ENCODE measurements at regions not wholly inside any gene's neighbourhood (a gene's known extent, or its start where the extent isn't known, plus 50 kb on each side); places are given as distances from the start of the nearest gene placed in this dataset.
A peak's percentile ranks its signal among the peaks of the same experiment; 100 is the strongest.
"Not testable (repeated sequence)": the region's sequence is repeated elsewhere in the genome, so short reads cannot be mapped to it uniquely, and the experiment has no call there.

DNA sequence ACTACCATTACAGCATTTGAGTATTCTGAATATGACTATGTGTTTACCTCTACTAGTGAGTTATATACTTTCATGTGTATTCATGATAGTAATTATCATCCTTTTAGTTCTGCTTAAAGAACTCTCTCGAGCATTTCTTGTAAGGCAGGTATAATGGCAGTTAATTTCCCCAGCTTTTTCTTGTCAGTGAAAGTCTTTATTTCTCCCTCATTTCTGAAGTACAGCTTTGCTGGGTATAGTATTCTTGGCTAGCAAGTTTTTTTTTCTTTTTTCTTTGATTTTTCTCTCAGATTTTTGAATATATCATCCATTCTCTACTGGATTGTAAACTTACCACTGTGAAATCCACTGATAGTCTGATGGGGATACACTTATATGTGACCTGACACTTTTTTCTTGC, 165.9 kb upstream of the ARHGAP5 start:
- DNase-seq, result no peak

DNA sequence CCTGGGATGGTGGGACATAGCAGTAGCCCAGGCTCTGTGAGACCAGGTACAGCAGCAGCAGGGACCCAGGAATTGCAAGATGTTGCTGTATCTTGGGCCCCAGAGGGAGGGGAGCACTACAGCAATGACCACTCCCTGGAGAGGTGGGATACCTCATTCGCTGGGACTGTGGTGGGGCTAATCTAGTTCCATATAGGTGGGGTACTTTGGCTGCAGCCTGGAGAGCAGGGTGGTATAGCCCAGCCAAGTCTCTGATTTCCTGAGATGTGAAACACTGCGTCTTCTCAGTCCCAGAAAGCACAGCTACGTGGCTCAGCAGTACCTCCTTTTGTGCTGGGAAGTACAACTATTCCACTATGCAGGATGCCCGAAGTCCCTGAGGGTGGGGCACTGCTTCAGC, 163.7 kb upstream of the ARHGAP5 start:
- DNase-seq, result no peak

DNA sequence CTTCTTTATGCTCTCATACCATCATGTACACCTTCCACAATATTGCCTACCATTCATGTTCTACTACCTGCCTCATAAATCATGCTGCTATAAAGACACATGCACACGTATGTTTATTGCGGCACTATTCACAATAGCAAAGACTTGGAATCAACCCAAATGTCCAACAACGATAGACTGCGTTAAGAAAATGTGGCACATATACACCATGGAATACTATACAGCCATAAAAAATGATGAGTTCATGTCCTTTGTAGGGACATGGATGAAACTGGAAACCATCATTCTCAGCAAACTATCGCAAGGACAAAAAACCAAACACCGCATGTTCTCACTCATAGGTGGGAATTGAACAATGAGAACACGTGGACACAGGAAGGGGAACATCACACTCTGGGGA, 158.8 kb upstream of the ARHGAP5 start:
- DNase-seq, result not testable (repeated sequence)

DNA sequence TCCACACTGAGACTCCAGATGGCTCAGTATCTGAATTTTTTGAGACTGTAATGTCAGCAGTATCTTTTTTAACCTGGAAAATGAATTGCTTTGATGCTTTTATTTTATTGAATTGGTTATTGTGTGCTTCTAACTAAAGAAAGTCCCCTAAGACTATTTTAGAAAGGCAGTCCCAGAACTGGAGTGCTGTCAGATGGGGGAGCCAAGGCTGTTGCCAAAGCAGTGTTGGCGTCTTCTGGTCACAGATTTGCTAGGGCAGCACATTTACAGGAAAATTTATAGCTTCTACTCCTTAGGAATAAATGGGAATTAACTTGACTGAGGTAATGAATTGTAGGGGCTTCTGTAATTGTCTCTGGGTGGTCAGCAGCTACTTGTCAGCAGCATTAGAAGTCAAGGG, 157.1 kb upstream of the ARHGAP5 start:
- DNase-seq, result no peak

DNA sequence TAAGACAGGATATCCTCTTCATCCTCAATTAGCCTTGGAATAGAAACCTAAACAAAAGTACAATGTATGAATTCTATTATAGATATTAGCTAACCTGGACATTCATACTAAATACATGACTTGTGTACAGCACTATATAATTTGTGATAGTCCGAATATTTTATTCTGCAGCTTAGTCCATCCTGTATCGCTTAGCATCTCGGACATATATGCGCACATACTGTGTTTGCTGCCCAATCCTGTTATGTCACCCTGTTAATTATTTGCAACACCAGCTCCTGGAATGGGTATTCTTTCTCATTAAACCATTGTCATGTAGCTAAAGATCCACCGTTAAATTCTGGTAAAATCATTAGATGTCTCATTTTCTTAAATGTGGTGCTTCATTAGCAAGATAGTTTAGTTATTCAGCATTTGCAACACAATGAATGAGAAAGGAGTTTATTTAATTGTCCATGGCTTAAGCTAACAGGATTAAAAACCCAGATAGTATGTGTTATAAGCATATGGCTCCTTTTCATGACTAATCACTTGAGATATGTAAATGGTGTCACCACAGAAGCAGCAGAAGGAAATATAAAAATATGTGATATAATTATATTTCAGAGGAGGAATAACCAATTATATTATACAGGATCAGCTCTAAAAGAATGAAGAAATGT, 156.0 kb upstream of the ARHGAP5 start:
- DNase-seq, result no peak

DNA sequence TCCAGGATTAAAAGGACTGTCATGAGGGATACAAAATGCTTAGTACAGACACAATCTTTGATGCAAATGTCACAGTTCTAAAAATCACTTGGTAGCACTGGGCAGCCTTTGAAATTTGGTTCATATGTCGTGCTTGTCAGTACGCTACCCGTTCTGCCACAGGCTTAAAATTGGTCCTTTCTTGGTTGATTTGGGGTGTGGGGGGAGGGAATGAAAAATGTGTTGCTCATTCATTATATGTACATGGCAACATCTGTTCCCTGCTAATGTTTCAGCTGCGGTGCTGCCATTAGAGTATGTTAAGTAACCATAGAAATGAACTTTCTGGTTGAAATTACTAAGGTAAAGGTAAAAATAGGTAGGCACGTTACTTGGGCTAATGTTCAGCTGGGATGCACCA, 155.4 kb upstream of the ARHGAP5 start:
- DNase-seq, result peak; percentile 79

DNA sequence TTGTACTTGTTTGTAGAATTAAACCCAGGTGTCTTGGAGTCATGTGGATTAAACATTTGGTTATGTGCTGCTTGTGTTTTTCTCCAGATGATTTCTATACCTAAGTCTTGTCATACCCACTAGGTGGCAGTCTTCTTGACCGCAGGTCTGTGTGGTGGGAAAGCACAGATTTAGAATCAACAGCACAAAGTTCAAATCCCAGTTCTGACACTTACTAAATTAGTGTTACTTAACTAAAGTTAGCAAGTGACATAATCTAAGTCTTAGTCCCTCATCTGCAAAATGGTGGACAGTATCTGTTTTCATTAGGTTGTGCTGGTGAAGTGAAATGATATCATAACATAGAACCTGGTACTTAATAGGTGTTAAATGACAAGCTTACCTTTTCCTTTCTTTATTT, 151.0 kb upstream of the ARHGAP5 start:
- DNase-seq, result peak; percentile 35

DNA sequence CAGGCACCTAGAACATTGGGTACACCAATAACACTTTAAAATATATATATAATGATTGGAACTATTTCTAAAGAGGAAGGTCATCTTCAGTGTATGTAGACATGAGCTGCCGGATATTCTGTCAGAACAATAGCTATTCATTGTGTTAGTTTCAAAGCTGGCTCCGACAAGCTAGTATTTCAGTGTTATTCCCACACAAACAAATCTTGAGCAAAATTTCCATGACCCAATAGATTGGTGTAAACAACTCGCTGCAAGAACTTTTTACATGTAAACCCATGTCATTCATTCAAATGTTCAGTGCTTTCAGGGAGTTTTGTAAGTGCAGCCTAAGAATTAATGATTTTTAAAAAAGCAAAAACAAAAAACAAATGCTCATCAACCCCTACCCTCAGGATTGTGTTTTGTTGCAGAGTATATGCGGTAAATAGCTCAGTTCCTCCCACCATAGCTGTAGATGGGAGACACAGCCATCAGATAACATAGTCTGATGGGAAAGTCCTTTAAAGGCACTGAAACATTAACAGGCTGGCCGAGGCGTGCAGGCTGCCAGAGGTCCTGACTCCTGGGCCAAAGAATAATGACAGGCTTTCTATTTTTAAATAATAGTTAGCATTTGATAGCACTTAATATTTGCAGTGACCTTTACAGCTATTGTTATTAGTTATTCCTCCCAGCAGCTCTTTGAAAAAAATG, 150.3 kb upstream of the ARHGAP5 start:
- DNase-seq, result no peak

DNA sequence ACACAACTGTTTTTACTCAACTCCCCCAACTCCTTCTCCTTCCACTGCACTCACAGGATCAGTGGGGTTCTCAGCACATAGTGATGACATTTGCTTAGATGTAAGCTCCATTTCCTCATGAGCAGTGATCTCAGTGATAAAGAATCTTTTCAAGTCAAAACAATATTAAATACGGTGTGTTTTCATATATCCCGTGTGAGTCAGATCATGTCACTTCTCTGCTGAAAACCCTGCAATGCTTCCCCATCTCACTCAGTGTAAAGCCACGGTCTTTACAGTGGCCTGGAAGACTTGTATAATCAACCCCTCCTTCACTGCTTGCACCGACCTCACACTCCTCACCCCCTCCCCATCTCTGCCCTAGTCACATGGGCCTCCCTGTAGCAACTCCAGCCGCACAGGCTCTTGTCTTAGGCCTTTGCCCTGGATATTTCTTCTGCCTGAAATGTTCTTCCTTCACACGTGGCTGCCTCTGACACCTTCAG, 149.7 kb upstream of the ARHGAP5 start:
- DNase-seq, result no peak

DNA sequence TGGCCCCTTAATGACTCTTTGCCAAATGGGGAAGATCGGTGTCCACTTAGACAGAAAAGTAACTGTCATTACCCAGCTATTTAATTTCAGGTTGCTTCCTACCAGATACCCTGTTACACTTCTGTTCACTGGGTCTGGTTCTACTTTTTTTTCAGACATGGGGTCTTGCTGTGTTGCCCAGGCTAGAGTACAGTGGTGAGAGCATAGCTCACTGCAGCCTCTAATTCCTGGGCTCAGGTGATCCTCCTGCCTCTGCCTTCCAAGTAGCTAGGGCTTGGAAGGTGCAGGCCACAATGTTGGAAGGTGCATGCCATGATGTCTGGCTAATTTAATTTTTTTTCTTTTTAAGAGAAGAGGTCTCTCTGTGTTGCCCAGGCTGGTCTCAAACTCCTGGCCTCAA, 147.0 kb upstream of the ARHGAP5 start:
- no peak for DNase-seq

DNA sequence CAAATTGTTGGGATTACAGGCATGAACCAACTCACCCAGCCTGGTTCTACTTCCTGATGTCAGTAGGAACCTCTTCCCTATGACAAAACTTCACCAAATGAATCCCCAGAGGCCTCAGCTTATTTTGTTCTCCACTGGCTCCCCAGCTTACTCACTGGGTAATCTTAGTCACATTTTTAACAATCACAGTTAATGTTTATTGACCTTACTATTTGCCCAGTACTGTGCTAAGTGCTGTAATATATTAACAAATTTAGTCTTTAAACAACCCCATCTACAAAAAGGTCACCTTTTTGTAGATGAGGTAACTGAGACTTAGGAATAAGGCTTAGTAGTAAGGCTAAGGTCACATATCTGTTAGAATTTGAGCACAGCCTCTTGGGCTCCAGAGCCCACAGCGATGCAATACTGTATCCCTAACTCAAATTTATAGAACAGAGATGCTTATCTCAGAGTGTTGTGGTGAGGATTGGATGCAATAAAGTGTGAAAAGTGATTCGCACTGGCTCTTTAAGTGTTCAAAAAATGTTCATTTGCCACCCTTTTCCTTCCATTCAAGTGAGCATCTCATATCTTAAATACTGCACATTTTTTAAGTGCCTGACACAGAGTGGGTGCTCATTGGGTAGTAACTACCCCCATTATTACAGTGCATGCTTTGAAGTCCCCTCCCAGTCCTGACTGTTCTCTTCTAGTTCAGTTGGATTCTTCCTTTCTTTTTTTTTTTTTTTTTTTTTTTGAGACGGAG, 146.4 kb upstream of the ARHGAP5 start:
- no peak for DNase-seq

DNA sequence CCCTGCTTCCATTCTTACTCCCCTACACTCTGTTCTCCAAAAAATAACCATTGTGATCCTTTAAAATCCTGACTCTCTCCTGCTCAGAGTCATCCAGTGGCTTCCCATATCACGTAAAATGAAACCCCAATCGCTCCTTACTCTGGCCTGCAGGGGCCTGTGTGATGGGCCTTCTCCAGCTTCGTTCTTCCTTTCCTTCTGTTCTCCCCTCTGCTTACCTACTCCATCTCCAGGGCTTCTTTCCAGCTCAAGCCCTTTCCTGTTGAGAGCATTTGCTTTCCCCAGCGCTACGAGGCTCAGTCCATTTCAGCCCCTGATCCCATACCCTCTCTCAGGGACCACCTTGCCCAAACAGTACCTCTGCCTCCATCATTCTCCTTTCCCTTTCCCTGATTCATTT, 144.4 kb upstream of the ARHGAP5 start:
- DNase-seq, result no peak

DNA sequence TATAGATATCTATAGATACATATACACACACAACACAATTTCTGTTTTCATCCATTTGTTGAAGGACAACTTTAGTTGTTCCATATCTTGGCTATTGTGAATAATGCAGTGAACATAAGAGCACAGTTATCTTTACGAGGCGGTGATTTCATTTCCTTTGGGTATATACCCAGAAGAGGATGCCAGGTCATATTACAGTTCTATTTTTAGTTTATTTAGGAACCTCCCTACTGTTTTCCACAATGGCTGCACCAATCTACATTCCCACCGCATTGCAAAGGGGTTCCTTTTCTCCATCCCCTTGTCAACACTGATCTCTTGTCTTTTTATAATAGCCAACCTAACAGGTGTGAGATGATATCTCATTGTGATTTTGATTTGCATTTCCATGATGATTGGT, 143.4 kb upstream of the ARHGAP5 start:
- DNase-seq, result no peak

DNA sequence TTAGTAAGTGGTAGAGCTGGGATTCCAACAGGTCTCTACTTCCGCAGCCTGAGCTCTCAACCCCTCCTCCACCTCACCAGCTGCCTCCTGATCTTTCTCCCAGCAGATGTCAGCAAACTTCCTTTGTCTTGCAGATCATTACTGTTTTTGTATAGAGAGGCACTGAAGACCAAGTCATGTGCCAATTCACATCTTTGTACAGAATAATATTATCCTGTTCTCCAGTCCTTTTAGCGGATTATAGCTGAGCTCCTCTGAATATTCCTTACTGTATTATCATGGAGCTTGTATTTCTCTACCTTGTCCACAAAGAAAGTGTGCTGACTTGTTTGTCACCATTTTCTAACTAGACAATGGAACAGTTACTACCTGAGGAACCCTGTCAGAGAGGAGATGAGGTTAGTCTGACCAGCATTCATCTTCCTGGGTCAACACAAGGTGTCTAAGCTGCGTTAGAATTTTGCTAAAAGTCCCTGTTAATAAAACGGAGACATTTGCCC, 142.3 kb upstream of the ARHGAP5 start:
- peak; percentile 67 for DNase-seq

DNA sequence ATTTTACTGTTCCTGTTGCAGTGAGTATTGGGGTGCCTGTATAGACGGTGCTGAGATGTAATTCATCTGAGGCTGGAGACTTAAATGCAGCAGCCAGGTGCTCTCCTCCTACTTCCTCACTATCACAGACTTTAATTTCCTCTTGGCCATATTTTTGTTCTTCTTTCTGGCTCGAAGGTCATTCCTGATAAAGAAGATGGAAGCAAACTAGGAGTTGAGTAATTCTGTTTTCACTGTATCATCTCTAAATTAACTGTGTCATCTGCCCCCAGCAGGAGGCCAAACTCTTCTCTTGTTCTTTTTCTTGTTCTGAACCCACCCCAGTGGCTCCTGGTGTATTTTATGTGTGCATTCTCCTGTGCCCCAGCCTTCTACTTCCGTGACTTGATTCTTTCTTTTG, 141.7 kb upstream of the ARHGAP5 start:
- DNase-seq, result no peak

DNA sequence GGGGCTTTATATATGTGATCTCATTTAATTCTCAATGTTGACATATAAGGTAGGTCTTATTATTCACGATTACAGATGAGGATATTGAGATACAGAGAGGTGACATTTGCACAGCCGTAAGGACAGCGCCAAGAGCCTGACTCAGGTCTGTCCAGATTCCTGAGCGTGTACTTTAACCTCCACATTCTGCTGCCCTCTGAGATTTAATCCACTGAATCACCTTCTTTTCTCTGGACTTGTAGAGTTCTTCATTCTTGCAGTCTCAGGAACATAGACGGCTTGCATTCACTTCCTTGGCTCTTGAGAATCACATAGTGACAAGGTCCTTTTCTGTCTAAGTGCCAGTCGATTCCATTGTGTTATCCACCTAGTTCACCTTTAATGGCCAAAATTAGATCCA, 141.0 kb upstream of the ARHGAP5 start:
- DNase-seq, result no peak

DNA sequence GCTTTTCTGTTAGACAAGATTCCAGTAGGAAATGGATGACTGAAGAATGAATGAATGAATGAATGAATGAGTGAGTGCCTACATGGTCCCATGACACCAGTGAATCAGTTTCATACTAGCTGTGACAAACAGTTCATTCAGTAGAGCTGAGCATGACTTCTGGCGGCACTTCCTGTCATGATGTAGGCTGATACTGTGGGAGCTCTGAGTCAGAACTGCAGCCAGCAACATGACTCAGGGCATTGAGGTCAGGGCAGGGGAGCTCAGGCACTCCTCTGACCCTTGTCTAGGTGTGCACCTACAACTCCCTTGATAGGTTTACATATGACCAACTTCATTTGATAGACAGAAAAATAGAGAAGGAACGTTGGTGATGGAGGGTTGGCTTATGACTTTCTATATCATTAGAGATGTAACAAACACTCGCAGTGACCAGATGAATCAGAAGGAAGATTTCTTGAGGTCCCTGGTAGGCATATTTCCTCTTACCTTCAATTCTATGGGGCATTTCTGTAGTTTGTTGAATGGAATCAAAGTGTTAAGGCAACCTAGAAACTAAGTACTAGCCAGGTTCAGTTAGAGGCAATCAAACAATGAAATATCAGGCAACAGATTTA, 139.3 kb upstream of the ARHGAP5 start:
- DNase-seq, result no peak

DNA sequence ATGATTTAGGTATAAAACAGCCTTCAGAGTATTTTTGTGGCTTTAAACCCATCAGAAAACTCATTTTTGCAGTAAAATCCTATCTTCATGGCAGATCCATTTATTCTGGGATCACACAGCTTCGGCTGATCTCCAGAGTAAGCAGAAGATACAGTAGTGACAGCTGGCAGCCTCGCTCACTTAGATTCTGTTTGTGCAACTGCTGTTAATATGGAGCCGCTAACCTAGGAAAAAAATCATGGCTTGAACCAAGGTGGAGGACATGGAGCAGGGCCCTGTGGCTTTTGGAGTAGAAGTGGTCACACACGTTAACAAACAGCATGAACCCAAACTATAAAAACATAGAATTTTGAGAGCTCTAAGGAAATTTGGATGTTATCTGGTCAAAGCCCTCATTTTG, 137.2 kb upstream of the ARHGAP5 start:
- DNase-seq, result peak; percentile 87

DNA sequence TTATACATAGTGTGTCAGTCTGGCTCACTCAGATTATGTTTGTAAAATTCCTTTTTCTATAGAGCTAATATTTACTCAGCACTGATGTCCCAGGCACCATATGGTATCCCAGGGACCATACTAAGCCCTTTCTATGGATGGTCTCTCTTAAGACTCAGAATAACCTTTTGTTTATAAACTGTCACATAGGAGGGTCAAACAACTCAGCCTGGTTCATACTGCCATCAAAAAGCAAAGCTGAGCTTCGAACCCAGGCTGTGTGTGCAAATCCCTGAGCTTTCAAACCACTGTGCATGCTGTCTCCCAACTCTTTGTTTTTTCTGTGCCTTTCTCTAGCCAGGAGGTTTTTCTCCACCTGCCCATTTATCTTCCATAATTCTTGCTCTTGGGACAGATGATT, 135.6 kb upstream of the ARHGAP5 start:
- DNase-seq, result peak; percentile 29

DNA sequence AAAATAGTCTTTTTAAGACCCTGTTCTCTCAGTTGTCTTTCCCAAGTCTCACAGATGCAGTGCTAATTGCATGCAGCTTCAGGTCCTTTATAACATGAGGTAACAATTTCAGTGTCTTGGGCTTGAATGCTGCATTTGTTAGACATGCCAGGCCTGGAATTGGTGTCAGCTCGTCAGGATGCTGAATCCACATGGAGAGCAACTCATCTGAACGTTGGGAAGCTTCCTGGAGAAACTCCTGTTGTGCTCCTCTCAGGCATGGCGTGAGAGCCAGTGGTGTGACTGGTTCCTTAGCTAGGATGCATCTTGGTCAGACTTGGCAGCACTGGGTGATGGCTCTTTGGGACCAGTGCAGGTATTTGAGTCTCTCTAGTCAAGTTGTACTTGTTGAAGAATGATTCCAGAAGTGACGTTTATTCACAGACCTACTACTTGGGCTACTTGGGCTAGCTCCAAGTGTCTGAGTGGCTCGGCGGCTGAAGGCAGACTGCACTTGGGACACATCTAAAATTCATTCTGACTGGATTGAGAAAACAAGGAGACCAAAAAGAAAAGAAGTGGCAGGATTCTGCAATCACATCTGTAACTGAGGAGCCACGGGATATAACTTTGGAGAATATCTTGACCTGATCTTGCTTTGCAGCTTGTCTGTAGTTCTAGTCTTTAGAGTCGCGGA, 134.8 kb upstream of the ARHGAP5 start:
- no peak for DNase-seq

DNA sequence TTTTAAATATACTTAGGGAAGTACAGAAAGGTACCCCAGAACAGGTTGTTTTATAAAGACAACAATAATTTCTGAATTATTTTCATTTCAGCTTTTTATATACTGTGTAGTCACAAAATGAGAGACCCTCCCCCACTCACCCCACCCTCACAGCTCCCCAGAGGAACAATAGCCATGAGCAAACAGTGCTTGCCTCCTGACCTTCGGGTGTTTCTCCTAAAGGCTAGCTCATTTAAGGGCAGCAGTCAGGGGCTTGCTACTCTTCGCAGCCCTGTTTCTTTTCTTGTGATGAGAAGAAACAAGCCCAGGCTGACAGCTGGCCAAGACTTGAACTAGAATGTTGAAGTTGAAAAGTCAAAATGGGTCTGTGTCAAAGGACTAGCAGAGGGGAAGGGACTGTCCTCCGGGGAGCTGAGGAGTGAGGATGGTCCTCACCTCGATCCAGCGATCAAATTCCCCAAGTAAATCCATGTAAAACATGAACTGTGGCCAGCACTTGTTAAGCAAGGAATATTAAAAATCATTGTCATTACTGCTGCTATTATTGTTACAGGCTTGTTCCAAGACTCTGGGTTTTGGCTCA, 133.8 kb upstream of the ARHGAP5 start:
- peak; percentile 40 for DNase-seq

DNA sequence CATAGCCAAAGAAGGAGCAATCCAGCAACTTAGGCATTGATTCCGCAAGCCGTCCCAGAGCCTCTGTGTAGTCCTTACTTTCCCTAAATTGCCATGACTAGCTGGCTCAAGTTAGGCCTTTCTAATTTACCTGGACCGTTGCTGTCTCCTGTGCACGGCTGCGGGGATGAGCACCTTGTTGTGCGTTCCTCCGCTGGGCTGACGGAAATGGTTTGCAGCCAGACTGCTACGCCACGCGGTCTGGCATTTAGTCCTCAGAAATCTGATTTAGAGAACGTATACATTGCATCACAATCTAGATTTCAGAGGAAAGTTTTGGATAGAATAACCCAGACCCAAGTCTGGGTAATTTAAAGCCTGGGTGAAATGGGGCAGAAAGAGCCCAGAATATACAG, 133.2 kb upstream of the ARHGAP5 start:
- no peak for DNase-seq

Measured in NCI-H1694 (cell line).